SK-N-DZ (cell line): ENCODE measurements at regions not wholly inside any gene's neighbourhood (a gene's known extent, or its start where the extent isn't known, plus 50 kb on each side); places are given as distances from the start of the nearest gene placed in this dataset.

ENCODE experiments used
- DNase-seq: peaks from one replicate; pipeline ENCODE4 v3.0.0-alpha.2; 2015; ENCODE audit warnings: low spot score

DNA sequence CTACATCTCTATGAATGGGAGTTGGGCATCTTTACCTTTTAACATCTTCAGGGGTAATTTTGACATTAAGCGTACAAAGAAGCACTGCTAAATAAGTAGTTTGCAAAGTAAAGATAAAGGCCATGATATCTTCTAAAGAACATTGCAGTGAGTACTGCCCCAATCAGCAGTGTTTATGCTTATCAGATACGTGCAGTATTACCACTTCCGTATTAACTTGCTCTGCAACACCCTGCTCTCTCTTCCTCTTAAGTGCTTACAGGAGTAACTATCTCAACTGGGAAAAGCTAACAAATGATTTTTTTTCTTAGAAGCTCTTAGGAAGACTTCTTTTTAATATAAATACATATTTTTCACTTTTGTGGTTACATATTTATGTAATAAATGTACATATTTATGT lies 793.7 kb upstream of the SLC10A2 start:
- DNase-seq, result no peak

DNA sequence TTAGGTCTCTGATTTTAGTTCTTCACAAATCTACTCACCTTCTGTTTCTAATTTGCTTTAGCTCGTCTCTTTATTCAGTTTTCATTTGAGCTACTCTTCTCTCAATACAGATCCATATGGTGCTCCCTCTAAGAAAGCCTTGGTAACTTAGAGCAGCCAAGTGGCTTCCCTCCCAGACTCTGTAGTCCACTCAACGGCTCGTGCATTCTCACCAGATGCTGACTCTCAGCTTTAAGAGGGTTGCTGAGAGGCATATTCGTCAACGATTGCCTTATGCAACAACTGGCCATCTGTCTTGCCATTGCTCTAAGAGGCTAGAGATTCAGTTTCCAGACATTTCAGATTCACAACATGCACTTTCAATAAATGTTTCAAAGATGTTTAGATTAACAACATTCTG lies 785.8 kb upstream of the SLC10A2 start:
- peak; percentile 16 for DNase-seq

DNA sequence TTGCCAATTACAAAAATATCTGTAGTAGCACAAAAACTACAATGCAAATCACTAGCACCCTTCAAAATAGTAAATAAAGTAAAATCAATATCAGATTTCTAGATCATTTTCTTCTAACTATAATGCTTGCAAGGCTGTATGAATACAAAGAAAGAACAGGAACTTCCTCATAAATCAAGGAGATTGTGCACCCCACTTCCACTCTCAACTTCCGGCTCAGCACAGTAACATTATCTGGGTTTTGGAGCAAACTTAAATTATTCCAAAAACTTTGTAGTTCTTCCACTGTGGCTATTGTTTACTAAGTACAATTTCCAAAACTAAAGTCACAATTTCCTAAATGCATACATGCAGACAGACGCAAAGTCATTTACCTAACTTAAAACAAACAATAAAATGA lies 778.3 kb upstream of the SLC10A2 start:
- DNase-seq, result no peak

DNA sequence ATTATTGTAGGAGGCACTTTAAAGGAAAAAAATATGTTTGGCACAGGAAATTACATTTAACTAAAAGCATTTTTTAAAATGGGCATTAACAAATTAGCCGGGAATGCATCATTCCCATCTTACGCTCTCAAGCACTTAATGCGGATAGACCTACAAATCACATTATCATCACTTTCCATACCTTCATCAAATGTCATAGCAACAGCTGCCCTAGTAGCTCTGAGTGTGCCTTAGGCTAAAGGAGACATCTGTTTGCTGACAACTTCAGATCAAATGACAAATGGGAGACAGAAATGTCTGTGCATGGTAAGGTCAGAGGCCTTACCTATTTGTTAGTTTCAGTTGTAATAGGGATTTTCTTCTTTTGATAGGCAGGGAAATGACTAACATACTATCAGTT lies 773.2 kb upstream of the SLC10A2 start:
- DNase-seq, result peak; percentile 88

DNA sequence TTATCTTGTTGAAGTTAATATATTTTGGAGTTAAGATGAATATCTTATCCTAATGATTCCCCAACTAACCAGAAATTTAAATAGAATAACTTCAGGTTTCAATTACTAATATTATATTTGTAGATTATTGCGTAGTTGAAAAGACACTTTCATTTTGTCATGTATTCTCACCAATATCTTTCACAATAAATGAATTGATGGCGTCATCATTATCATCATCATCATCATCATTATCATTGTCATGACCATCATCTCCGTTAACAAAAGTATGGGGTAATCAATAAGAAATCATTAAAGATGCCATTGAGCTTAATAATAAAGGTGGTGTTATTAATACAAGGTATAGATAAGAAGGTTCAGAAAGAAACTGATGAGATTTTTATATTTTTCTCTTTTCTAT lies 768.8 kb upstream of the SLC10A2 start:
- DNase-seq, result no peak

DNA sequence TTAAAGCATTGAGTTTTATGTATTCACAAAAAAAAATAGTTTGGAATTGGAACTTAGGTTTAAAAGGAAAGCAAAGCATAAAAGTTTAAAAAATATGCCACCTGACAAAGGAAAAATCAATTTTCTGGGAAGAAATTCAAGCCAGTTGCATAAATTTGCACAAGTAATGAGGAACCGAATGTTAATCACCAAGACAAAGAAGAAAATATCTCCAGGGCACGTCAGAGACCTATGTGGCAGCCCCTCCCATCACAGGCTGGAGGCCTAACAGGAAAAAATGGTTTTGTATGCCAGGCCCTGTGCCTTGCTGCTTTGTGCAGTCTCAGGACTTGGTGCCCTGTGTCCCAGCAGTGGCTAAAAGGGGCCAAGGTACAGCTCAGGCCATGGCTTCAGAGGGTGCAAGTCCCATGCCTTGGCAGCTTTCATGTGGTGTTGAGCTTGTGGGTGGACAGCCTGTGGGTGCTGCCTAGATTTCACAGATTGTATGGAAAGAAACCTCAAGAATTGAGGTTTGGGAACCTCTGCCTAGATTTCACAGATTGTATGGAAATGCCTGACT lies 767.2 kb upstream of the SLC10A2 start:
- no peak for DNase-seq

DNA sequence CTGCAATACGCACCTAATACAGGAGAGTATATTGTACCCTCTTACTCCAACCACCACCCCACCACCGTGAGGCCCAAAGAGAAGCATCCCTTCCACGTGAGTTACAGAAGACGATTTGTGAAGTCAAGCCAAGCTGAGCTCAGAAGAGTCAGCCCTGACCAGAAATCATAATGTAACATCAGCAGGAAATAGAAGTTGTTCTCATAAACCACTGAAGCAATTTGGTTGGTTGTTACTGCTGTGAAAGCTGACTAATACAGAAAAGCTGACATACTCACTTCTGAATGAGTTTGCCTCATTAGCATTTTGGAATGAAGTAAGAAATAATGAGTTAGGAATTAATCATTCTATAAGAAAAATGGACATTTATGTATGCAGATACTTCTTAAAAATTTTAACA lies 749.4 kb upstream of the SLC10A2 start:
- no peak for DNase-seq

DNA sequence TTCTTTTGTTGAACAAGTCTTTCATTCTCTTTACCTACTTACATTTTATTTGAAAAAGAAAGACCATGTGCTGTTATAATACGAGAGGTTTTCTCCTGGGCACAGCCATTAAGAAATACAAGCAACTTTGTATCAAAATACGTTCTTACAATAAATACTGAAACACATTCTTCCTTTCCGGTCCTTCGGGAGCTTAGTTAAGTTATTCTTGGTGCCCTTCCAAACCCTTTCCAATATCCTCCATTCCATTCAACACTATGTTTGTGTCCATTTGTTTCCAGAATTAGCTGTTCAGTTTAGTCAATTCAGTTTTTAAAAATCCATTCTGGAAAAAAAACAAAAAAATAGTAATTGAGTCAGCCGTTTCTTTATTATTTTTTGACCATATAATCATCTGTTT lies 746.8 kb upstream of the SLC10A2 start:
- no peak for DNase-seq

DNA sequence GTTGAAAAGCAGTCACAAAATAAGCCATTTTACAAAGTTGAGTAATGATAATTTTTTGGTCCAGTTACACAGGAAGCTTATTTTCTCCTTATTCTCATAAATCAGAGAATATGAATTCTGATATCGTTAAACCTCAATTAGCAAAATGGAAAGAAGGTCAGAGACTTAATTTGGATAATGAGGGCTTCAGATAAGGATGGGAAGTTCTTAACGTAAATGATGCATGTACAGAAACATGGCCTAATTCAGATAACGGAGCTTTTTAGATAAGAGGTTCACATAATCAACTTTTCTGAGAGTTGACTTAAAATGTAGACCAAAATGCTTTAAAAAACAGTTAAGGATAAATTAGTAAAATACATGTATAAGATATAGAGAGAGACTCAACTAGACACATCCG lies 746.3 kb upstream of the SLC10A2 start:
- peak; percentile 65 for DNase-seq

DNA sequence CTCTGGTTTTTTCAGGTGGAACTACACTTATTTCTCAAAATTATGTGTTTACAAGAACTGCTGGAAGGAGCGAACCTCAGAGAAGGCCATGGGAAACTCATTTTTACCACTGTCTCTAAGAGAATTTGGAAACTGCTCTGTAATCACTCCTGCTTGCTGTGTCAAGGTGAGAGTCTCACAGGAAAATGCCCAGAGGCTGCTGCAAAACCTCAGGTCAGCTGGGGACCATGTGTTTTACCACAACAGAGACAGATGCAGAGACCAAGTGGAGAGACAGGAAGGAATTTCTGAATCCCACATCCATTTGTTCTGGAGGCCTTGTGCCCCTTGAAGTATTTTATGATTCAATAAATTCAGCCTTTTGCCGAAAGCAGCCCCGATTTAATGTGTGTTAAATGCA lies 743.8 kb upstream of the SLC10A2 start:
- DNase-seq, result no peak

DNA sequence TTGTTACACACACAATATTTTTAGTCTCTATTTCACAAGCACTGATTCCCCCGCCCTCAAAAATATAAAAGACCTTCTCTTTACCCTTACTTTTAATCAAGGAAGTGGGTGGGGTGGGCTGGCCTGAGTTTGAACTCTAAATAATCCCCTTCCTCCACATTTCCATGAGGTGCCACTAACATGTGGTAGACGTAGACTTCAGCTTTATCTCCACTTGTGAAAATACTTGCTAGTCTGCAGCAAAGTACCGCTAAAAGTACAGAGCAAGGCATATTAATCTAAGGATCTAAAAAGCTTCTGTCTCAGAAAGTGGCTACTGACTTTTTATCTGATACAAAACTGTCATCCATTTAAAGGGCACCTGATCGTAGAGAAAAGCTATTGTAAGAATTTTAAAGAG lies 739.6 kb upstream of the SLC10A2 start:
- DNase-seq, result peak; percentile 51

DNA sequence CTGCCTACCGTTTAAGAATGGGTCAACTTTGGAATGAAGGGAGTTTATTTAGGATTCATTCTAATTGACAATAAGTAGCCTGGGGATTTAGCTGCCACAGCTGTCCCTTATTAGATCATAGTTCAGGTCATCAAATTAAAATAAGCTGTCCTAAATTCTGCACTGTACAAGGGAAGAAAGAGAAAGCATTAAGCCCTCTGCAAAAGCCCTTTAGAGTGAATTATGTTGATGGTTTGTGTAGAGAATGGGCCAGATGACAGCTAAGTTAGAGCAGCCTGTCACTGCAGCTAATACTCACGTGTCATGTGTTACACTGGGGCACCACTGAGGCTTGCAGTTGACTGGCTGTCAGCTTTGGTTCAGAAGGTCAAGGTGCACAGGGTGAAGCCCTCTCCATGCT lies 737.1 kb upstream of the SLC10A2 start:
- DNase-seq, result peak; percentile 91

DNA sequence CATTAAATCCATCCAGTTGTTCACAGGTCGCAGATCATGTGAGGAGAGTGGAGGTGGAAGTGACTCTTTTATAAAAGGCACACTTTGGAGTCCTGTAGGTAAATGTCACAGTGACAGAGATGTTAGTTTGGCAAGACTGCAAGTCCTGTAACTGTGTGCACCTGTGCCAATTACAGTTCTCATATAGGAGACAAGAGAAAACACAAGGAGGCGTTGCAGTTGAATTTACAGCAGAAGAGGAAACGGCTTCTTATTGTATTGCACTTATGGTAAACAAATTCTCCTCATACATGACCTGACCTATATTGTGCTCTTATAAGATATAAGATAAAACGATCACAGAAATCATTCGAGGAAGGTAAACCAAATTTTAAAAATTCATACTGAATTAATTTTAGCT lies 732.8 kb upstream of the SLC10A2 start:
- no peak for DNase-seq

DNA sequence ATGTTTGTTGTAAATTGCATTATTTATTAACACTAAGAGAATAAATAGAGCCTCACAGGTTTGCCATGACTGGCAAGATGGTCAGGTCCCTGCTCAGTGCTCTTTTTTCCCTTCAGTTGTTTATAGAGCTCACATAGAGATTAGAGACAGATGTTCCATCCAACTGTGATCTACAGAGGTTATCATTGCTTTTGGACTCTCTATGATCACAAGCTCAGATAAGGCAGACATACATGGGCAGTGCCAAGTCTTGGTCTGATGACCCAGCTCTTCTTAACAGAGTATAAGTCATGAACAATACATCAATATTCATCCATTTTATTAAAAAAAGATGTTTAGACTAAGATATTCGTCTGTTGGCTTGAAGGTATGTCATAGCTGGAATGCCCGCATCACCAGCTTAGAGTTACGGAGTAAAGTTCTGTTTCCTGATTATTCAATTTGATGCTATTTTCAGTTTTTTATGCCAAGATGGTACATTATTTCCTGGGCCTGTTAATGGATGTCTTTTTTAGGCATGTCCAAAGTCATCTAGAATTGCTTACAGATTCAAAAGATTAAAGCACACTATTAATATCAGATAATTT lies 729.8 kb upstream of the SLC10A2 start:
- no peak for DNase-seq

DNA sequence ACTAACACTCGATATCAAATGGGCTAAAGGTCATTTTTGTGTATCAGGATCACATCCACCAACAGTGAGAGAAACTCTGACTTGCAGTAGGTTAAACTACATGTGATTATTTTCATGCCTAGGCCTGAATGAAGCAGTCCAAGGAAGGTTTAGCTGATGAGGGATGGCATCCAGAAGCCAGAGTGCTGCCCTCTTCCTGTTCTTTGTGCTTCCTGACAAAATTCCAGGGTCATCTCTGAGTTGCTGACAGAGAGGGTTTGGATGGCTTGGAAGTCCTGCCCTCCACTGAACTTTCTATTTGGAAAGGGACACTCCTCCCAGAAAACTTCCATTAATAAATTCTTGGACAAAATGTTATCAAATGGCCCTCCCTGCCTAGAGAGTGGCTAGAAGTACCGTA lies 728.3 kb upstream of the SLC10A2 start:
- no peak for DNase-seq

DNA sequence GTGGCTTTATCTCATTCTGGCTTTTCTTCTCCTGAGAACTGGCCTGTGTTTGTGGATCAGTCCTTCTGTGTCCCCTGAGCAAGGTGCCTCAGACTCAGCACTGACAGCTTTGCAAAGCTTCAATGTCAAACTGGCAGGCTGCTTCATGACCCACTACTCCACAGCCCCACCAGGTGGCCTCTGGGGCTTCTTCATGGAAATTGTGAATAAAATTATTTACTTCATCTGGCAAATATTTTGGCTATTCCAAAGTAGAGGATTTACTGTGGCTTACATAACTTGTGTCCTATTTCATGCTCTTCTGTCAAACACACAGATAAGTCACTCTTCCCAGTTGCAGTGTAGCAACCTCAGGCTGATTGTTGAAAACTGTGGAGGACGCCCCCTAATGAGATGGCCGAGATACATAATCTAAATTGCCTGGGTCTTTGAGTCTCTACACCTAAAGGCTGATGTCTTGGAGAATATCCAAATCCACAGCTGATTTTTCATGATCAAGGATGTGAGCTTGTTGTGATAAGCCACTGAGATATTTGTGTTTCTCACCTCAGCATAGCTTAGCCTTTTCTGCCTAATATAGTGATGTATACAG lies 721.9 kb upstream of the SLC10A2 start:
- peak; percentile 41 for DNase-seq

DNA sequence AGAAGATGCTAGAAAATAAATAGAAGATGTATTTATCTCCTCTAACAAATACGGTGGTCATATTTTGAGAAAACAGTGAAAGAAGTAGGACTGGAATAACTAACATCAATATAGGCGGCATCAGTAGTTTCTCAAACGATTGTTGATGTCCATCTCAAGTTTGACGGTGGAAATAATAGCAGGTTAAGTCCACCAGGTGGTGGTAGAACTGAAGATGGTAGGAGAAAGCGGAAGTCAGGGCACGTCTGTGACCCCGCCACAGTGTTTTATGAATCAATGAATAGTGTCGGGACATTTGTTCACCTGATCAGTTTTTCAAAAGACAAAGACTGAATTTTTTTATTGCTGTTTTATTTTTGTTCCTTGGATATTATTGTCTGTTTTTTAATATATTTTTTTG lies 706.4 kb upstream of the SLC10A2 start:
- peak; percentile 6 for DNase-seq

DNA sequence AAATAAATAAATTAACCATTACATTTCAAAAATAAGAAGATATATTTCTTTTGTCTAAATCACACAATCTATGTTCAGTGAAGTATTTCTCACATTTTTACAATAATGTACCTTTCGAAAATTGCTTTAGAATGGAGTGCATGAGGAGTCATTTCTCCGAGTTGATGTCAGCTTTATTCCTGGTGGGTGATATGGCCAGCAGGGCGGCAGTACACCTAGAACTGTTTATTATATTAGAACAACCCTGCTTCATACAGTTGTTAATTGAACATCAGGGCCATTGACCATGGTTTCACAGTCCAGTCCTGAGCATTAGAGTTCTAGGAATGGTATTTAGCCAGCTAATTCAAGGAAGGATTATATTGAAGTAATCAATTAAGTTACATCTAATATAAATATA lies 696.3 kb upstream of the SLC10A2 start:
- no peak for DNase-seq

DNA sequence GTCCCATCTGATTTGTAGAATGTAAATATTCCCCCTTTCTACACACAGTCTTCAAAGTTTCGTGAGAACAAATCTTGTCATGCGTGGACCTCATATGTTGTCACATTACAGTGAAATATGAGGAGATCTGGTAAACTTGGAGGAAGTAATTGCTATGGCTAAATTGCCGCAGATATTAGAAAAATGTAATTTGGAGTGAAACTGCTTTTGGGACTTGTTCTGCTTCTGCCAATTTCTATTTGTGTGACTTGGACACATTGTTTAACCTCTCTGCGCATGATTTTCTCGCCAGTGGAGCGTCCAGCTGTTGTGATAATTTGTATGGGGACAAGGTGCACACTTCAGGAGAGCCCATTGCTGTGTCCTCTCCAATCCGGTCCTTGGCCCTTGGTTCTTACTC lies 693.1 kb upstream of the SLC10A2 start:
- DNase-seq, result no peak

DNA sequence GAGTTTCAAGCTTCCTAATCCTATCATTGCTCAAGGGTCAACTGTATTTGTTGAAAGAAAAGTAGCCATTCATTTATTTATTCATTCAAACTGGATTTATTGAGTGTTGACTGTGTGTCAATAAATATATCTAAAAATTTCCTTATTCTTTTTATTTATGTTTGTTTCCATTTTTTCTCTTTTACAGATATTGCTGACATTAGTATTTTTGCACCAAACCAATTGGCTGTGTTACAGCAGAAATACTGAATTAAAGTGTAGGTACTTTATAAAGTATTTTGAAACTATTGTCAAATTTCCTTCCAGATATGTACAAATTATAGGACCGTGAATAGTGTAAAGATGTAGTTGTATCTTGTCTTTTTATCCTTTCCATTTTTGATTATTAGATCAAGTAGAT lies 692.0 kb upstream of the SLC10A2 start:
- no peak for DNase-seq

DNA sequence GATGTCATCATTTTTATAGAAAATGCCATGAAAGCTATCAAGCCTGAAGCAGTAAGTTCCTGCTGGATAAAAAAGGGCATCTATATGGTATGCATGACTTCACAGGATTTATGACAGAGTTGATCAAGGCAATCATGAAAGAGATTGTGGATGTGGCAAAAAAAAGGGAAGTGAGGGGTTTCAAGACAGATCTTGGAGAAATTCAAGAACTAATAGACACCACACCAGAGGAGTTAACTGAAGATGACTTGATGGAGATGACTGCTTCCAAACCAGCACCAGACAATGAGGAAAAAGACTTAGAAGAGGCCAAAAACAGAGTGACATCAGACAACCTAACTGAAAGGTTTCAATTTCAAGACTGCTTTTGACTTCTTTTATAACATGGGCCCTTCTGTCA lies 691.1 kb upstream of the SLC10A2 start:
- no peak for DNase-seq

DNA sequence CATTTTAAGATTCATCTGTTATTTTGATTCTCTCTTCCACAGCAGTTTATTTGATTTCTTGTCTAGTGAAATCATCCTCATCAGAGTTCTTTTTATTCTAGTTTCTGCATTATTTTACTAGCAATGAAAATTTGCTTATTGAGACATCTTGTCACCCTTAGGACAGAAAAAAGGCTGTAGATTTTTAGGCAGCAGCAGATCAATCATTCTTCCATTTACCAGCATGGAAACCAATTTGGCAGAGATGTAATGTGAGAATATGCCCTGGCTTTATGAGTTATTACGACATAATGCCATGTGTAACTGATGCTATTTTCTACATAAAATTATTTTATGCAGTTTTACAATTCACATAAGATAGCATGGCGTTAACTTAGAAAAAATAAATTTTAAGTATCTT lies 688.6 kb upstream of the SLC10A2 start:
- DNase-seq, result no peak

DNA sequence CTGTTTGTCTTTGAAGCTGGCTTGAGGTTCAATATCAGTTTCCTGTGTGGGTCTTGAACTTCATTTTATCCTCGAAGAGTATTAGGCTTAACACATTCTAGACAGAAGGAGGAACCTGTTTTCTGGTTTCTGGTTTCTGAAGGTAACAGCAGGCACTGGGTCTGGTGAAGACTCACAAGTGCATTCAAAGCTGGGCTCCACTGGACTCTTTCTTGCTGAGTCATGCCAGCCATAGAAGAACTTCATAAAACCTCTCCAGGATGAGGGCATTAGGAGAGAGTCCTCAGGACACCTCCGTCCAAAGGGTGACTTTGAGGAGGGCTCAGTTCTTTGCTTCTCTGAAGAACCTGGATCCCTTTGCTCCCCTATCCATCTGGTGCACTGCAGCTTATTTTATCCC lies 668.6 kb upstream of the SLC10A2 start:
- no peak for DNase-seq

DNA sequence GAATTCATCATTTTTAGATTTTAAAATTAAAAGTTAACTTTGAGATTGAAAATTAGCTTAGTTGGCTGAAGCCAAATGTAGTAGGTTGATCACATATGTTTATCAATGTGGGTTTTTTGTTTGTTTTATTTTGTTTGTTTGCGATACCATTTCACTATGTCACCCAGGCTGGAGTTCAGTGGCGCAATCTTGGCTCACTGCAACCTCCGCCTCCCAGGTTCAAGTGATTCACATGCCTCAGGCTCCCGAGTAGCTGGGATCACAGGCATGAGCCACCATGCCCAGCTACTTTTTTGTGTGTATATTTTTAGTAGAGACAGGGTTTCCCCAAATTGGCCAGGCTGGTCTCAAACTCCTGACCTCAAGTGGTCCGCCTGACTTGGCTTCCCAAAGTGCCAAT lies 665.7 kb upstream of the SLC10A2 start:
- no peak for DNase-seq
